Neural crest cell (in vitro differentiated cells): ENCODE measurements at regions not wholly inside any gene's neighbourhood (a gene's known extent, or its start where the extent isn't known, plus 50 kb on each side); places are given as distances from the start of the nearest gene placed in this dataset.

Experiments used
- DNase-seq: peaks from one replicate; pipeline ENCODE4 v3.0.0; 2021; ENCODE audit warnings: low read depth, mixed read lengths, low spot score
- H3K27ac Mint-ChIP-seq: one replicate; pipeline ENCODE4 v1.8.0; 2021; ENCODE audit warnings: mild to moderate bottlenecking, mixed read lengths; ENCODE audit not compliant: unreplicated experiment
- H3K27me3 Mint-ChIP-seq: 2 replicates; pipeline ENCODE4 v1.8.0; 2021; ENCODE audit warnings: low read depth, mild to moderate bottlenecking, mixed read lengths
- H3K36me3 Mint-ChIP-seq: 2 replicates; pipeline ENCODE4 v1.8.0; 2021; ENCODE audit warnings: low read depth, mild to moderate bottlenecking, mixed read lengths
- H3K4me1 Mint-ChIP-seq: 2 replicates; pipeline ENCODE4 v1.8.0; 2021; ENCODE audit warnings: mixed read lengths
- H3K4me3 Mint-ChIP-seq: one replicate; pipeline ENCODE4 v1.8.0; 2021; ENCODE audit warnings: mild to moderate bottlenecking, mixed read lengths
- H3K9me3 Mint-ChIP-seq: 2 replicates; pipeline ENCODE4 v1.8.0; 2021; ENCODE audit warnings: mixed read lengths
- CTCF ChIP-seq: fragments of 200-600 bp; sonication (generic); conservative IDR thresholded peaks from 2 replicates; pipeline ENCODE4 v1.5.0; 2021; ENCODE audit warnings: antibody characterized with exemption, mild to moderate bottlenecking

GRCh38 chr11:70926543-70927201, 325.7 kb downstream of the SHANK2 start:
- H3K9me3 Mint-ChIP-seq, result peaks cover 10% of the 10 kb centered on the region
- H3K4me1 Mint-ChIP-seq, result peaks cover 4% of the 10 kb centered on the region
- peaks cover 4% of the 10 kb centered on the region for H3K27me3 Mint-ChIP-seq
- H3K36me3 Mint-ChIP-seq, result peaks cover 7% of the 10 kb centered on the region
- no peak for TF ChIP-seq CTCF
- no peak overlapping the region for H3K27ac Mint-ChIP-seq
- no peak for DNase-seq
- H3K4me3 Mint-ChIP-seq, result no peak overlapping the region

GRCh38 chr11:70928854-70929598, 323.4 kb downstream of the SHANK2 start:
- Mint-ChIP-seq H3K36me3 (no peaks in the 10 kb centered on the region), H3K27me3 (peaks cover 4% of the 10 kb centered on the region)
- no peak for TF ChIP-seq CTCF

GRCh38 chr11:70930215-70930614, 322.2 kb downstream of the SHANK2 start:
- peaks cover 4% of the 10 kb centered on the region for H3K27me3 Mint-ChIP-seq
- H3K4me1 Mint-ChIP-seq, result peaks cover 4% of the 10 kb centered on the region
- no peak for DNase-seq
- H3K27ac Mint-ChIP-seq, result no peak overlapping the region
- no peak overlapping the region for H3K4me3 Mint-ChIP-seq
- TF ChIP-seq CTCF, result no peak
- H3K9me3 Mint-ChIP-seq, result no peaks in the 10 kb centered on the region
- H3K36me3 Mint-ChIP-seq, result no peaks in the 10 kb centered on the region

More at GRCh38 chr11:70928854-70929598, 323.4 kb downstream of the SHANK2 start:
- no peak overlapping the region for H3K27ac Mint-ChIP-seq
- H3K4me1 Mint-ChIP-seq, result peaks cover 4% of the 10 kb centered on the region
- no peak overlapping the region for H3K4me3 Mint-ChIP-seq
- no peak for DNase-seq
- H3K9me3 Mint-ChIP-seq, result no peaks in the 10 kb centered on the region

GRCh38 chr11:70931430-70931829, 320.9 kb downstream of the SHANK2 start:
- H3K4me1 Mint-ChIP-seq, result peaks cover 4% of the 10 kb centered on the region
- H3K4me3 Mint-ChIP-seq, result no peak overlapping the region
- H3K27me3 Mint-ChIP-seq, result peaks cover 4% of the 10 kb centered on the region
- H3K9me3 Mint-ChIP-seq, result no peaks in the 10 kb centered on the region
- no peaks in the 10 kb centered on the region for H3K36me3 Mint-ChIP-seq
- DNase-seq, result no peak
- H3K27ac Mint-ChIP-seq, result no peak overlapping the region
- TF ChIP-seq CTCF, result no peak

GRCh38 chr11:70933981-70934583, 318.3 kb downstream of the SHANK2 start:
- Mint-ChIP-seq H3K4me3 (no peak overlapping the region), H3K9me3 (peaks cover 4% of the 10 kb centered on the region), H3K27me3 (peaks cover 4% of the 10 kb centered on the region), H3K4me1 (peaks cover 3% of the 10 kb centered on the region), H3K36me3 (no peaks in the 10 kb centered on the region), H3K27ac (no peak overlapping the region)
- no peak for TF ChIP-seq CTCF
- no peak for DNase-seq
